SK-N-SH (cell line): ENCODE measurements at regions not wholly inside any gene's neighbourhood (a gene's known extent, or its start where the extent isn't known, plus 50 kb on each side); places are given as distances from the start of the nearest gene placed in this dataset.

Experiments
- CTCF ChIA-PET: fragments of 300-600, 350-600 bp; formaldehyde crosslinking; extraction: SDS; loops from one replicate; lab custom pipeline; 2021; lab: Yijun Ruan, JAX
- POLR2A ChIA-PET: fragments of 350-600 bp; sonication (Branson Sonifier 250); formaldehyde crosslinking; extraction: SDS; loops from one replicate; lab custom pipeline; 2020; ENCODE audit warnings: antibody characterized with exemption, inconsistent platforms; lab: Yijun Ruan, JAX
- DNase-seq: peaks from one replicate; pipeline ENCODE4 v3.0.0; 2012
- H2AFZ ChIP-seq: fragments of 200-600 bp; sonication (generic); 2 replicates; pipeline ENCODE4 v1.8.1; 2016; ENCODE audit warnings: antibody characterized with exemption, mild to moderate bottlenecking, low read depth
- H3F3A ChIP-seq: fragments of 200-600 bp; sonication (generic); replicated peaks from 2 replicates; pipeline ENCODE3; 2016; ENCODE audit warnings: antibody characterized with exemption, mild to moderate bottlenecking; ENCODE audit not compliant: insufficient read depth
- H3K27ac ChIP-seq, 2 experiments: fragments of 200-500 bp in 1 of 2; fragments of 200-600 bp in 1 of 2; sonication (Bioruptor generic) in 1 of 2; sonication (generic), shearing (Covaris generic) in 1 of 2; 2 replicates each; pipeline versions ENCODE4 v1.5.1 to v1.6.1; 2014 to 2016; ENCODE audit warnings: low read depth in 2 of 2, inconsistent platforms in 1 of 2, low read length in 1 of 2, mild to moderate bottlenecking in 1 of 2, mixed read lengths in 1 of 2
- H3K27me3 ChIP-seq: fragments of 200-600 bp; sonication (generic), shearing (Covaris generic); 2 replicates; pipeline ENCODE4 v1.6.1; 2016; ENCODE audit warnings: mixed run types; ENCODE audit not compliant: insufficient read depth
- H3K36me3 ChIP-seq, 2 experiments: fragments of 200-500 bp in 1 of 2; fragments of 200-600 bp in 1 of 2; sonication (Bioruptor generic) in 1 of 2; sonication (generic) in 1 of 2; replicated peaks in 1 of 2; 2 replicates each; pipeline versions ENCODE3 to v1.5.1; 2014 to 2016; ENCODE audit warnings: low read length in 1 of 2, mild to moderate bottlenecking in 1 of 2; ENCODE audit not compliant: insufficient read depth in 2 of 2, control insufficient read depth in 1 of 2
- H3K4me1 ChIP-seq, 2 experiments: fragments of 200-500 bp in 1 of 2; fragments of 200-600 bp in 1 of 2; sonication (Bioruptor generic) in 1 of 2; sonication (generic), shearing (Covaris generic) in 1 of 2; 2 replicates each; pipeline versions ENCODE4 v1.5.1 to v1.6.1; 2014 to 2016; ENCODE audit warnings: low read depth in 1 of 2, low read length in 1 of 2, mixed run types in 1 of 2; ENCODE audit not compliant: insufficient read depth in 2 of 2, control insufficient read depth in 1 of 2
- H3K4me2 ChIP-seq: fragments of 200-600 bp; sonication (generic), shearing (Covaris generic); 2 replicates; pipeline ENCODE4 v1.6.1; 2017; ENCODE audit warnings: mixed run types
- H3K4me3 ChIP-seq, 2 experiments: fragments of 200-500 bp in 1 of 2; fragments of 200-600 bp in 1 of 2; sonication (Bioruptor generic) in 1 of 2; sonication (generic), shearing (Covaris generic) in 1 of 2; 2 replicates each; pipeline versions ENCODE4 v1.5.1 to v1.8.1; 2014 to 2016; ENCODE audit warnings: low read depth in 2 of 2, inconsistent platforms in 1 of 2, low read length in 1 of 2, mild to moderate bottlenecking in 1 of 2, mixed read lengths in 1 of 2, moderate library complexity in 1 of 2
- H3K79me2 ChIP-seq: fragments of 200-600 bp; sonication (generic); 2 replicates; pipeline ENCODE4 v1.8.1; 2017; ENCODE audit warnings: mild to moderate bottlenecking; ENCODE audit not compliant: insufficient read depth
- H3K9ac ChIP-seq: fragments of 200-600 bp; sonication (generic); 2 replicates; pipeline ENCODE4 v1.6.1; 2017; ENCODE audit warnings: mixed run types
- H3K9me2 ChIP-seq: fragments of 200-600 bp; sonication (generic); 2 replicates; pipeline ENCODE4 v1.6.1; 2017; ENCODE audit warnings: mixed run types
- H3K9me3 ChIP-seq: fragments of 200-600 bp; sonication (generic); 2 replicates; pipeline ENCODE4 v1.6.1; 2017; ENCODE audit warnings: mixed run types, mild to moderate bottlenecking, moderate library complexity
- H4K20me1 ChIP-seq: fragments of 200-600 bp; sonication (generic); 2 replicates; pipeline ENCODE4 v1.6.1; 2017; ENCODE audit warnings: mild to moderate bottlenecking, mixed run types; ENCODE audit not compliant: insufficient read depth
- CHD2 ChIP-seq: fragments of 150-350 bp; IDR thresholded peaks from 2 replicates; pipeline ENCODE4 v1.6.1; 2018; ENCODE audit warnings: low read length; ENCODE audit not compliant: partially characterized antibody
- CTCF ChIP-seq: fragments of 200-600 bp; sonication (generic); IDR thresholded peaks from 2 replicates; pipeline ENCODE4 v1.6.1; 2017; ENCODE audit warnings: antibody characterized with exemption, mild to moderate bottlenecking, moderate library complexity
- ELF1 ChIP-seq: IDR thresholded peaks from 2 replicates; pipeline ENCODE4 v1.4.0; 2012
- EP300 ChIP-seq, 2 experiments: IDR thresholded peaks; 2 replicates each; pipeline versions ENCODE4 v1.4.0 to v1.6.1; 2012; ENCODE audit warnings: borderline replicate concordance in 1 of 2, low read depth in 1 of 2, low read length in 1 of 2
- EZH2phosphoT487 ChIP-seq: fragments of 200-600 bp; sonication (generic); IDR thresholded peaks from 2 replicates; pipeline ENCODE4 v1.6.1; 2017; ENCODE audit warnings: low read depth, mixed run types, mild to moderate bottlenecking, antibody characterized with exemption, moderate library complexity, borderline replicate concordance
- FOSL2 ChIP-seq: IDR thresholded peaks from 2 replicates; pipeline ENCODE4 v1.4.0; 2012; ENCODE audit warnings: low read depth, mild to moderate bottlenecking, moderate library complexity, borderline replicate concordance
- FOXM1 ChIP-seq: IDR thresholded peaks from 2 replicates; pipeline ENCODE4 v1.4.0; 2012; ENCODE audit warnings: low read depth, mild to moderate bottlenecking
- GABPA ChIP-seq: IDR thresholded peaks from 2 replicates; pipeline ENCODE4 v1.4.0; 2012; ENCODE audit warnings: low read depth, mild to moderate bottlenecking
- GATA2 ChIP-seq: sonication (generic); formaldehyde crosslinking; IDR thresholded peaks from 2 replicates; pipeline ENCODE4 v1.5.0; 2020; ENCODE audit warnings: mild to moderate bottlenecking, missing genetic modification reagents
- IRF3 ChIP-seq: fragments of 150-350 bp; IDR thresholded peaks from 2 replicates; pipeline ENCODE4 v1.6.1; 2016; ENCODE audit warnings: mild to moderate bottlenecking, low read depth, low read length
- JUND ChIP-seq: IDR thresholded peaks from 2 replicates; pipeline ENCODE4 v1.4.0; 2012
- MAX ChIP-seq: IDR thresholded peaks from 2 replicates; pipeline ENCODE4 v1.4.0; 2012; ENCODE audit warnings: low read depth
- MEF2A ChIP-seq: IDR thresholded peaks from 2 replicates; pipeline ENCODE4 v1.4.0; 2012; ENCODE audit warnings: low read depth, borderline replicate concordance
- MXI1 ChIP-seq: IDR thresholded peaks from 2 replicates; pipeline ENCODE4 v1.6.1; 2012; ENCODE audit warnings: mild to moderate bottlenecking, low read depth, low read length, improper control_type of control experiment
- NFIC ChIP-seq: IDR thresholded peaks from 2 replicates; pipeline ENCODE4 v1.4.0; 2012; ENCODE audit warnings: borderline replicate concordance
- NRF1 ChIP-seq: IDR thresholded peaks from 2 replicates; pipeline ENCODE4 v1.6.1; 2012; ENCODE audit warnings: low read depth, mild to moderate bottlenecking, low read length
- PBX3 ChIP-seq: IDR thresholded peaks from 2 replicates; pipeline ENCODE4; 2012
- RAD21 ChIP-seq: IDR thresholded peaks from 2 replicates; pipeline ENCODE4 v1.6.1; 2012; ENCODE audit warnings: mild to moderate bottlenecking, low read length
- REST ChIP-seq: IDR thresholded peaks from 2 replicates; pipeline ENCODE4 v1.6.1; 2012; ENCODE audit warnings: mild to moderate bottlenecking, low read depth, low read length, moderate library complexity
- RXRA ChIP-seq: IDR thresholded peaks from 2 replicates; pipeline ENCODE4 v1.4.0; 2012; ENCODE audit warnings: low read depth, mild to moderate bottlenecking, borderline replicate concordance
- TEAD4 ChIP-seq: IDR thresholded peaks from 2 replicates; pipeline ENCODE4 v1.4.0; 2012; ENCODE audit warnings: mild to moderate bottlenecking, borderline replicate concordance; ENCODE audit not compliant: insufficient read depth
- USF1 ChIP-seq: IDR thresholded peaks from 2 replicates; pipeline ENCODE4 v1.4.0; 2012; ENCODE audit warnings: low read depth, borderline replicate concordance
- YY1 ChIP-seq: IDR thresholded peaks from 2 replicates; pipeline ENCODE4 v1.4.0; 2012; ENCODE audit warnings: low read depth, mild to moderate bottlenecking
- ZBTB33 ChIP-seq: IDR thresholded peaks from 2 replicates; pipeline ENCODE4 v1.4.0; 2012; ENCODE audit warnings: low read depth, borderline replicate concordance
- WGBS: methylation state at CpG from one replicate; pipeline ENCODE4 v1.1.6; 2017; ENCODE audit warnings: low lambda C conversion rate; 5-methylcytosine and 5-hydroxymethylcytosine counted together

- Histone ChIP-seq H3K9me2 (no peaks in the 10 kb centered on the region), H3K4me3 (peak overlapping the region in 1 of 2 experiments; percentile 14; a peak in 2 of 4 replicates), H3K9me3 (no peaks in the 10 kb centered on the region), H3K4me2 (peak overlapping the region; percentile 60), H3K36me3 (no peaks in the 10 kb centered on the region), H4K20me1 (no peaks in the 10 kb centered on the region), H3K27me3 (no peaks in the 10 kb centered on the region), H2AFZ (peak overlapping the region; percentile 44; the same call in 1 of the 2 replicates), H3K79me2 (no peaks in the 10 kb centered on the region), H3F3A (peaks cover 5% of the 10 kb centered on the region), H3K9ac (no peak overlapping the region; the same call in 1 of the 2 replicates), H3K27ac (peak overlapping the region in 1 of 2 experiments; percentile 66; a peak in 2 of 4 replicates), H3K4me1 (peaks cover 0 to 7% of the 10 kb centered on the region in 2 experiments; a peak in 2 of 4 replicates)
- DNase-seq, result no peak
- CTCF ChIA-PET, result no interaction called here
- 7% methylated on average over 1 of the region's 1 CpG for WGBS
- POLR2A ChIA-PET, result no interaction called here
- TF ChIP-seq EZH2phosphoT487, result no peak
- TF ChIP-seq JUND, result peak; percentile 39; the same call in 1 of the 2 replicates
- TF ChIP-seq MEF2A, result 0 out of 2 replicates have a peak, but pooled peaks have one; percentile 31
- TF ChIP-seq USF1, result no peak
- TF ChIP-seq NFIC, result no peak
- no peak for TF ChIP-seq ZBTB33
- TF ChIP-seq CHD2, result no peak
- TF ChIP-seq FOSL2, result peak; percentile 57; the same call in 1 of the 2 replicates
- TF ChIP-seq YY1, result no peak
- TF ChIP-seq REST, result no peak
- no peak for TF ChIP-seq CTCF
- TF ChIP-seq ELF1, result no peak
- TF ChIP-seq IRF3, result no peak
- no peak for TF ChIP-seq TEAD4
- no peak for TF ChIP-seq RAD21
- TF ChIP-seq GATA2 (CRISPR knock-in tag), result no peak
- peak; percentile 37; the same call in 1 of the 2 replicates for TF ChIP-seq PBX3
- no peak for TF ChIP-seq EP300 (IDR thresholded peaks at IDR 0.05; ENCODE audit: borderline replicate concordance in 1 of 2, low read depth in 1 of 2, low read length in 1 of 2)
- TF ChIP-seq NRF1, result no peak
- TF ChIP-seq MAX, result no peak
- TF ChIP-seq FOXM1, result no peak
- TF ChIP-seq RXRA, result peak; percentile 33; the same call in 1 of the 2 replicates
- TF ChIP-seq MXI1, result no peak
- TF ChIP-seq GABPA, result no peak
Observed at GRCh38 chr21:25457411-25457810, 149.9 kb downstream of the MRPL39 start.
